H1 (cell line): ENCODE measurements at regions not wholly inside any gene's neighbourhood (a gene's known extent, or its start where the extent isn't known, plus 50 kb on each side); places are given as distances from the start of the nearest gene placed in this dataset.

Experiments
- CTCF ChIA-PET: fragments of 300-600 bp; sonication (Branson Sonifier 250); formaldehyde crosslinking; loops from one replicate; lab custom pipeline; 2021; ENCODE audit not compliant: partially characterized antibody; lab: Charles Lee
- POLR2A ChIA-PET: fragments of 300-600 bp; sonication (Branson Sonifier 250); formaldehyde crosslinking; loops from one replicate; lab custom pipeline; 2021; ENCODE audit warnings: inconsistent platforms; ENCODE audit not compliant: partially characterized antibody; lab: Charles Lee
- DNase-seq, 2 experiments: peaks; one replicate each; pipeline versions ENCODE4 v3.0.0 to v3.0.0-alpha.2; 2010 to 2022; ENCODE audit warnings: low spot score in 2 of 2, low read depth in 1 of 2, mixed read lengths in 1 of 2
- FAIRE-seq: peaks from 2 replicates; lab custom pipeline; 2011; peaks lifted over from hg19 to GRCh38; lab: Jason Lieb, UNC
- H2AFZ ChIP-seq: 2 replicates; pipeline ENCODE4 v1.8.1; 2012; ENCODE audit warnings: low read length, inconsistent platforms
- H2AK5ac ChIP-seq: 2 replicates; pipeline ENCODE4 v1.6.1; 2013; ENCODE audit warnings: low read depth, low read length
- H2BK120ac ChIP-seq: replicated peaks from 2 replicates; pipeline ENCODE3; 2013; ENCODE audit warnings: low read depth, low read length, inconsistent platforms
- H2BK12ac ChIP-seq: 2 replicates; pipeline ENCODE4 v1.6.1; 2013; ENCODE audit warnings: low read depth, low read length
- H2BK15ac ChIP-seq: 2 replicates; pipeline ENCODE4 v1.6.1; 2013; ENCODE audit warnings: low read length
- H2BK20ac ChIP-seq: 2 replicates; pipeline ENCODE4 v1.6.1; 2013; ENCODE audit warnings: low read length
- H2BK5ac ChIP-seq: 2 replicates; pipeline ENCODE4 v1.6.1; 2013; ENCODE audit warnings: low read depth, low read length
- H3K14ac ChIP-seq: 2 replicates; pipeline ENCODE4 v1.6.1; 2013; ENCODE audit warnings: inconsistent platforms; ENCODE audit not compliant: insufficient read length
- H3K18ac ChIP-seq: 2 replicates; pipeline ENCODE4 v1.6.1; 2013; ENCODE audit warnings: low read length; ENCODE audit errors: extremely low read depth
- H3K23ac ChIP-seq: 2 replicates; pipeline ENCODE4 v1.6.1; 2013; ENCODE audit warnings: inconsistent platforms; ENCODE audit not compliant: insufficient read length
- H3K23me2 ChIP-seq: 2 replicates; pipeline ENCODE4 v1.6.1; 2013; ENCODE audit warnings: low read depth, low read length
- H3K27ac ChIP-seq: 2 replicates; pipeline ENCODE4 v1.6.1; 2011; ENCODE audit warnings: low read depth, low read length, inconsistent platforms
- H3K27me3 ChIP-seq, 4 experiments: replicated peaks in 1 of 4; 1 replicate in 1 of 4; 2 replicates in 3 of 4; pipeline versions ENCODE4 v1.6.1 to v1.8.1; 2011 to 2013; ENCODE audit warnings: low read length in 3 of 4, mild to moderate bottlenecking in 3 of 4, inconsistent platforms in 2 of 4, mixed read lengths in 2 of 4, moderate library complexity in 1 of 4; ENCODE audit not compliant: control insufficient read depth in 3 of 4, insufficient read depth in 3 of 4; ENCODE audit errors: extremely low read depth in 1 of 4
- H3K36me3 ChIP-seq, 4 experiments: 2 replicates each; pipeline versions ENCODE4 v1.6.1 to v1.8.1; 2011 to 2013; ENCODE audit warnings: mild to moderate bottlenecking in 4 of 4, low read length in 3 of 4, moderate library complexity in 2 of 4, control low read depth in 1 of 4, inconsistent platforms in 1 of 4; ENCODE audit not compliant: insufficient read depth in 4 of 4, control insufficient read depth in 2 of 4
- H3K4ac ChIP-seq: replicated peaks from 2 replicates; pipeline ENCODE3; 2013; ENCODE audit warnings: low read length, low read depth, mixed read lengths, inconsistent platforms; ENCODE audit not compliant: insufficient read length
- H3K4me1 ChIP-seq, 4 experiments: replicated peaks in 1 of 4; 1 replicate in 1 of 4; 2 replicates in 3 of 4; pipeline versions ENCODE4 v1.6.1 to v1.8.1; 2011 to 2013; ENCODE audit warnings: low read length in 3 of 4, inconsistent platforms in 2 of 4, mixed read lengths in 1 of 4; ENCODE audit not compliant: insufficient read depth in 4 of 4, control insufficient read depth in 3 of 4
- H3K4me2 ChIP-seq, 2 experiments: 2 replicates each; pipeline versions ENCODE4 v1.6.1 to v1.8.1; 2011 to 2013; ENCODE audit warnings: low read depth in 2 of 2, low read length in 2 of 2, control low read depth in 1 of 2, inconsistent platforms in 1 of 2, mild to moderate bottlenecking in 1 of 2; ENCODE audit not compliant: insufficient read depth in 1 of 2
- H3K4me3 ChIP-seq, 4 experiments: fragments of 200-600, 300-600 bp in 1 of 4; sonication (generic), shearing (Covaris generic), sonication (Bioruptor Twin) in 1 of 4; 2 replicates each; pipeline versions ENCODE4 v1.5.1 to v1.8.1; 2011 to 2016; ENCODE audit warnings: low read length in 4 of 4, low read depth in 3 of 4, control low read depth in 2 of 4, inconsistent platforms in 2 of 4, mild to moderate bottlenecking in 2 of 4, mixed read lengths in 1 of 4, moderate library complexity in 1 of 4; ENCODE audit not compliant: insufficient read depth in 2 of 4; ENCODE audit errors: extremely low read depth in 1 of 4
- H3K56ac ChIP-seq: replicated peaks from 2 replicates; pipeline ENCODE3; 2013; ENCODE audit warnings: low read depth, mild to moderate bottlenecking, mixed read lengths, low read length, inconsistent platforms; ENCODE audit not compliant: insufficient read length
- H3K79me1 ChIP-seq: 2 replicates; pipeline ENCODE4 v1.6.1; 2013; ENCODE audit warnings: low read depth, low read length, control low read depth
- H3K79me2 ChIP-seq, 2 experiments: 2 replicates each; pipeline versions ENCODE4 v1.6.1 to v1.8.1; 2012 to 2013; ENCODE audit warnings: low read length in 2 of 2, mild to moderate bottlenecking in 2 of 2, inconsistent platforms in 1 of 2; ENCODE audit not compliant: insufficient read depth in 2 of 2, control insufficient read depth in 1 of 2
- H3K9ac ChIP-seq, 4 experiments: replicated peaks in 1 of 4; 1 replicate in 1 of 4; 2 replicates in 3 of 4; pipeline versions ENCODE4 v1.6.1 to v1.8.1; 2011 to 2013; ENCODE audit warnings: low read depth in 3 of 4, low read length in 3 of 4, control low read depth in 2 of 4, mild to moderate bottlenecking in 2 of 4, moderate library complexity in 2 of 4, inconsistent platforms in 1 of 4; ENCODE audit errors: extremely low read depth in 1 of 4
- H3K9me3 ChIP-seq, 2 experiments: 2 replicates each; pipeline versions ENCODE4 v1.6.1 to v1.8.1; 2012 to 2013; ENCODE audit warnings: mild to moderate bottlenecking in 2 of 2, moderate library complexity in 2 of 2, control low read depth in 1 of 2, inconsistent platforms in 1 of 2, low read depth in 1 of 2, low read length in 1 of 2, mixed read lengths in 1 of 2; ENCODE audit not compliant: insufficient read depth in 2 of 2
- H4K20me1 ChIP-seq, 2 experiments: replicated peaks in 1 of 2; 2 replicates each; pipeline versions ENCODE3 to v1.8.1; 2011 to 2013; ENCODE audit warnings: inconsistent platforms in 2 of 2, low read length in 2 of 2, mild to moderate bottlenecking in 1 of 2; ENCODE audit not compliant: insufficient read depth in 2 of 2, control insufficient read depth in 1 of 2
- H4K5ac ChIP-seq: 2 replicates; pipeline ENCODE4 v1.6.1; 2013; ENCODE audit warnings: low read length, low read depth, mixed read lengths, inconsistent platforms; ENCODE audit not compliant: insufficient read length
- H4K8ac ChIP-seq: 2 replicates; pipeline ENCODE4 v1.8.0; 2013; ENCODE audit warnings: mild to moderate bottlenecking, moderate library complexity, low read length, inconsistent platforms; ENCODE audit not compliant: insufficient read depth; ENCODE audit errors: extremely low read depth
- H4K91ac ChIP-seq: replicated peaks from 2 replicates; pipeline ENCODE3; 2013; ENCODE audit warnings: low read length, mixed read lengths, inconsistent platforms; ENCODE audit not compliant: insufficient read length
- ASH2L ChIP-seq: fragments of 200-600, 300-600 bp; sonication (generic); IDR thresholded peaks from one replicate; pipeline ENCODE4 v1.7.1; 2017; ENCODE audit warnings: low read length
- ATF2 ChIP-seq: IDR thresholded peaks from 2 replicates; pipeline ENCODE4 v1.6.1; 2012; ENCODE audit warnings: low read length, inconsistent platforms
- BACH1 ChIP-seq: IDR thresholded peaks from 2 replicates; pipeline ENCODE4 v1.6.1; 2012; ENCODE audit warnings: low read length, improper control_type of control experiment
- BCL11A ChIP-seq, 2 experiments: IDR thresholded peaks; one replicate each; pipeline ENCODE4 v1.6.1; 2011; ENCODE audit warnings: low read depth in 2 of 2, low read length in 2 of 2, mild to moderate bottlenecking in 2 of 2
- CBX5 ChIP-seq: fragments of 300-800, 300-1000 bp; sonication (generic); IDR thresholded peaks from 2 replicates; pipeline ENCODE4 v1.7.1; 2016; ENCODE audit warnings: antibody characterized with exemption, low read length, low read depth
- E2F6 ChIP-seq: IDR thresholded peaks from 2 replicates; pipeline ENCODE4 v1.6.1; 2012; ENCODE audit warnings: inconsistent platforms
- KDM1A ChIP-seq: fragments of 200-600, 300-600 bp; sonication (generic); IDR thresholded peaks from 2 replicates; pipeline ENCODE4 v1.7.1; 2016; ENCODE audit warnings: mild to moderate bottlenecking, low read length, borderline replicate concordance
- NRF1 ChIP-seq: IDR thresholded peaks from 2 replicates; pipeline ENCODE4 v1.6.1; 2011; ENCODE audit warnings: mild to moderate bottlenecking, low read depth, low read length, improper control_type of control experiment
- SIRT6 ChIP-seq: IDR thresholded peaks from one replicate; pipeline ENCODE4 v1.7.1; 2012; ENCODE audit warnings: low read length, inconsistent platforms
- USF2 ChIP-seq: IDR thresholded peaks from 2 replicates; pipeline ENCODE4 v1.6.1; 2011; ENCODE audit warnings: low read length, improper control_type of control experiment
- WGBS, 2 experiments: shearing (Covaris generic) in 1 of 2; methylation state at CpG; one replicate each; pipeline versions ENCODE4 v1.1.6 to v1.1.7; 2013 to 2015; ENCODE audit warnings: low lambda C conversion rate in 2 of 2, mixed read lengths in 2 of 2, inconsistent platforms in 1 of 2, low coverage in 1 of 2, missing lambda C conversion rate in 1 of 2; ENCODE audit not compliant: insufficient replicate concordance in 2 of 2, insufficient coverage in 1 of 2, insufficient read length in 1 of 2; ENCODE audit errors: extremely low coverage in 1 of 2, missing lambda C conversion rate in 1 of 2; 5-methylcytosine and 5-hydroxymethylcytosine counted together

GRCh38 chr17:65446043-65446442 lies 115.4 kb downstream of the AXIN2 start:
- Histone ChIP-seq H4K5ac (no peak overlapping the region), H3K36me3 (no peaks in the 10 kb centered on the region), H4K20me1 (no peaks in the 10 kb centered on the region), H3K23me2 (no peaks in the 10 kb centered on the region), H3K14ac (no peak overlapping the region), H2BK20ac (no peak overlapping the region), H3K79me2 (no peaks in the 10 kb centered on the region), H3K27me3 (no peaks in the 10 kb centered on the region), H2BK120ac (no peak overlapping the region), H2BK12ac (no peak overlapping the region), H3K9ac (no peak overlapping the region), H2BK5ac (no peak overlapping the region), H2AK5ac (no peak overlapping the region), H3K56ac (no peak overlapping the region), H3K4me2 (no peak overlapping the region), H3K4ac (no peak overlapping the region)
- FAIRE-seq = no peak
- DNase-seq = no peak
- CTCF ChIA-PET = interaction anchor here (0.8 kb wide), 1 partner anchor 151 kb away, joined by 3 read pairs; no protein-coding TSS in a partner anchor
- TF ChIP-seq SIRT6 (no peak), ASH2L (no peak), NRF1 (no peak), E2F6 (no peak), BCL11A (IDR thresholded peaks at IDR 0.05; ENCODE audit: low read depth in 2 of 2, low read length in 2 of 2) (no peak), BACH1 (no peak), ATF2 (no peak), USF2 (no peak), KDM1A (no peak), CBX5 (no peak)
- TF ChIP-seq, all 59 proteins: peak for 0
- Histone ChIP-seq H3K4me1 (no peaks in the 10 kb centered on the region), H4K91ac (no peak overlapping the region), H3K79me1 (no peaks in the 10 kb centered on the region), H4K8ac (no peak overlapping the region), H2BK15ac (no peak overlapping the region), H3K27ac (no peak overlapping the region), H3K23ac (no peak overlapping the region), H2AFZ (no peak overlapping the region), H3K9me3 (peaks cover 7 to 8% of the 10 kb centered on the region in 2 experiments; a peak in 3 of 4 replicates), H3K4me3 (no peak overlapping the region), H3K18ac (no peak overlapping the region)
- POLR2A ChIA-PET = interaction anchor here (0.8 kb wide), 1 partner anchor 41 kb away, joined by 3 read pairs; no protein-coding TSS in a partner anchor
- whole genome bisulfite sequencing, 2 experiments = 89% methylated on average over 3 of the region's 3 CpGs; no CpG with 5 or more reads in 1 of the 2 experiments
